HG03378 (cell line): ENCODE measurements at regions not wholly inside any gene's neighbourhood (a gene's known extent, or its start where the extent isn't known, plus 50 kb on each side); places are given as distances from the start of the nearest gene placed in this dataset.
A peak's percentile ranks its signal among the peaks of the same experiment; 100 is the strongest.
"Not testable (repeated sequence)": the region's sequence is repeated elsewhere in the genome, so short reads cannot be mapped to it uniquely, and the experiment has no call there.

Experiments used
- ATAC-seq: cut with Tn5 transposase; IDR thresholded peaks from one replicate; pipeline ENCODE4 v1.9.1; 2021; ENCODE audit warnings: mild to moderate bottlenecking, moderate library complexity; ENCODE audit not compliant: unreplicated experiment

DNA sequence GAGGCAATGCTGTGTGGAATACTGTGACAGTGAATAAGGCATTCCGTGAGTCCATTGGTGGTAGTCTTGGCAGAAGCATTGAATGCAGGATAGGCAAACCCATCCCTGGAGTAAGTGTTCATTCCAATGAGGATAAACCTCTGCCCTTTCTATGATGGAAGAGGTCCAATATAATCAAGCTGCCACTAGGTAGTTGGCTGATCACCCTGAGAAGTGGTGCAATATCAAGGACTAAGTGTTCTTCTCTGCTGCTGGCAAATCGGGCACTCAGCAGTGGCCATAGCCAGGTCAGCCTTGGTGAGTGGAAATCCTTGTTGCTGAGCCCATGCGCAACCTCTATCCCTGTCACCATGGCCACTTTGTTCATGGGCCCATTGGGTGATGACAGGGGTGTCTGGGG is 70.1 kb downstream of the FBXO4 start:
- no peak for ATAC-seq

DNA sequence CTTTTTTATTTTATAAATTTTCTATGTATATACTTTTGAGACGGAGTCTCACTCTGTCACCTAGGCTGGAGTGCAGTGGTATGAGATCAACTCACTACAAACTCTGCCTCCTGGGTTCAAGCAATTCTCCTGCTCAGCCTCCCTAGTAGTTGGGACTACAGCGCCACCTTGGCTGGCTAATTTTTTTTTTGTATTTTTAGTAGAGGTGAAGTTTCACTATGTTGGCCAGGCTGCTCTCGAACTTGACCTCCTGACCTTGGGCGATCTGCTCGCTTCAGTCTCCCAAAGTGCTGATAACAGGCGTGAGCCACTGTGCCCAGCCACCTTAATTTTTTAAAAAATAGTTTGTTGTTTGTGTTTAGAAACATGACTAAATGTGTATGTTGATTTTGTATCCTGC is 76.6 kb downstream of the FBXO4 start:
- ATAC-seq, result no peak

DNA sequence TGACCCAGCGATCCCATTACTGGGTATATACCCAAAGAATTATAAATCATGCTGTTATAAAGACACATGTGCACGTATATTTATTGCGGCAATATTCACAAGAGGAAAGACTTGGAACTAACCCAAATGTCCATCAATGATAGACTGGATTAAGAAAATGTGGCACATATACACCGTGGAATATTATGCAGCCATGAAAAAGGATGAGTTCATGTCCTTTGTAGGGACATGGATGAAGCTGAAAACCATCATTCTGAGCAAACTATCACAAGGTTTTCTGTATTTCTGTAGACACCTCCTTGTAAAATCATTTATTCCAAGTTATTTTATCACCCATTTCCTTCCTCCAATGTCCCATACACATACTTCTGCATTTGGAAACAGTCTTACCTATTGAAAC is 78.8 kb downstream of the FBXO4 start:
- ATAC-seq, result not testable (repeated sequence)

DNA sequence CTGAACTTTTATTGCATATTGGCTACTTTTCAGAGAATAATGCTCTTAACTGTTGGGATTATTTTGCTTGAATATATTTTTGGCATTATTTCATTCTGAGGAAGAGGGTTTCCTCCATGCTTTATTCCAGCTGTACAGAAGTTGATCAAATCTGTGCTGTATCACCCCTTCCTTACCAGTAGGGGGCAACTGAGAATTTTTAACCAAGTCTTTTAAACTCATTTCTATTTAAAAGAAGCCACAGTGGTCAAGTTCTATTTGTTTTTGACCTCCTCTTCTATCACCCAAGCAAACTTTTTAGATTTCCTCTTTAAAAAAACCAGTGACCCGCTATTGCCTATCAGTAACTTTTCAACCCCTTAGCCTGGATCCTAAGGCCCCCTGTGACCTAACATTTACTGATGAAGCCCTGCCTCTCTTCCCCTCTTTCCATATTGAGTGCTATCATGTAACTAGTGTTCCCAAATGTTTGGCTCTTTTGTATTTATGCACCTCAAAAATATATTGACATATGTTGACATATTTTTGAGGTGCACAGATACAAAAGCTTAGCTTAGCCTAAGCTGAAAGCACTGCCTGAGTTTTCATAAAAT is 80.6 kb downstream of the FBXO4 start:
- ATAC-seq, result peak; percentile 77

DNA sequence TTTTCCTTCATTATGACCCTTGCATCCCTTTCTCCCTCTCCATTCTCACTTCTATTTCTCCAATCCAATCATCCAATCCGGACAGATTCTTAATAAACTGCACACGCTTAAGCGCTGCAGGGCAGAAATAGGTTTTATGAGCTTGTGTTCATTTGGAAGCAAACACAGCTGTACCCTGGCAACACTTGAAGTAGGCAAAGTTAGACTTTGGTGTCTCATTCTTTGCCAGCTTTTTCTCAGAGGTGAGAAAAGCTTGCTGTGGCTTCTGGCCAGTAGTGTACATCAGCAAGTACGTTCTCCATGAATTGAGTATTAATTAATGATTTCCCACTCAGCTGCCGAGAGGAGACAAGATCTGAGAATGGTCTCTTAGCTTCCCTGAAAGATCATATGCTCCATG is 88.5 kb downstream of the FBXO4 start:
- no peak for ATAC-seq

DNA sequence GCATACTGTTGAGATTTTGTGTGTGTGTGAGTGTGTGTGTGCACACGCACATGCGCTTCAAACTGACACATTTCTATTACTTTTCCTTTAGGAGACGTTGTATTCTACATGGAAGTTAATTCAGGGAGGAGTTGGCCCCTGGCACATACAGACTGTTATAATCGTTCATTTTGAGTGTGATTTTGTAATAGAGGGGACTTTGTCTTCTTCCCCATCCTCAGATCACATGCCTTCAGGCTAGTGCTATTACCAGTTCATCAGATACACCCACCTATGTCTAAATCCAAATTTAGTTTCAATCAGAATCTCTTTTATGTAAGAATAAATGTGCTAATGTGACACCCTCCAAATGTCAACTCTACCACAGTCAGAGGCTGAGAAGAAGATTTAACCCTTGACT is 90.2 kb downstream of the FBXO4 start:
- no peak for ATAC-seq

DNA sequence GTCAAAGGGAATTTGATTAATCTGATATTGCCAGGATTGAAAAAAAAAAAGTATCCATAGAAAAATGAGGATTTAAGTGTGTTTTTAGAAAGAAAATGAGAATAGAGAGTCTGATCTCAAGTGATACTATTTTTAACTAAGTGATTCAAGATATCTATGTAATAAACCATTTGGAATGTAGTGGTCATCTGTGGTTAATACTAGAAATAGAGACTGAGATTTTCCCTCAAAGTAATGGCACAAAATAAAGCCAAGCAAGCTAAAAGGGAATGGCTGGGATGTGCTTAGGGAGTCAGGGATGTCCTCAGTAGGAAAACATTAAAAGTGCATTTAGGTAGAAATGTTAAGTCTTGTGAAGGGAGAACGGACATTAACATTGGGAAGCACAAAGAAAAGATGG is 90.6 kb downstream of the FBXO4 start:
- ATAC-seq, result no peak

DNA sequence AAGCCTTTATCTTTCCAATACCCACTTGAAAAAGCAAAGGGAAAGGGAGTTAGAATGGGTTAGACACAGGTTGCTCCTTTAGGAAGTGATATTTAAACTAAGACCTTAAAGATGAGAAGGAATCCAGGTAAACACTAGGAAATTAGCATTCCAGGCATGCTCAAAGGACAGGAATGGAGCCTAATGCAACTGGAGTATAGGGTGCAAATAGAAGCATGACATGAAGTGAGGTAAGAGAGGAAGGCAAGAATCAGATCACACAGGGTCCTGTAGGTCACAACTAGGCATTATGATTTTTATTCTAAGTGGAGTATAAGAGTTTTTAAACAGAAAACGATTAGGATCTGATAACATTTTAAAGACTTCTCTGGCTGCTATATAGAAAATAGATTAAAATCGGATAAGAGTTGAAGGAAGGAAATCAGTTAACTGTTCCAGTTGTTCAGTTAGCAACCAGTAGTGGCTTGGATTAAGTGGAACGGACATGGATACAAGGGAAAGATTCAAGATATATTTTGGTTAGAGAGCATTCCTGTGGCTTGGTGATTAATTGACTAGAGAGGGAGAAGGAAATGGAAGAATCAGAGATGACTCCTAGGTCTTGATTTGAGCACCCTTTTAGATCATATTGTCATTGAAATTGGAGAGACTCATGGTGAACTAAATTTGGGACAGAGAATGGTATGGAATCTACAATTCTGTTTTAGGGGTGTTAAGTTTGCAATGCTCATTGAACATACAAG is 95.9 kb downstream of the FBXO4 start:
- ATAC-seq, result no peak

DNA sequence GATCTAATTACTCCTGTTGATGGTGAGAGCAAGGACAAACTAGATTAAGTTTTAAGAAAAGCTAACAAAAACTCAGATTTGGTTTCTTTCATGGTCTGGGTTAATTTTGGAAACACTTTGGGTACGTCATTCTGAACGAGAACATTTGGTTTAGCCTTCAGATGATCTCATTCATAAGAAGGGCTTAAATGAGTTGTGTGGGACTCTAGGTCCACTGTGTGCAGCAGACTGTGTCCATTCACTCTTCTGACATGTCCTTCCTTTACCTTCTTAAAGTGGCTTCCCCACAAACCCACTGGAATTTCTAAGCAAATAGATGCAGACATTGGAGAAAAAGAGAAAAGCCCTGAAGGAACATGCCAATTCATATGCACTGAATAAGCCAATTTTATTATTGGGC is 96.8 kb downstream of the FBXO4 start:
- peak; percentile 70 for ATAC-seq

DNA sequence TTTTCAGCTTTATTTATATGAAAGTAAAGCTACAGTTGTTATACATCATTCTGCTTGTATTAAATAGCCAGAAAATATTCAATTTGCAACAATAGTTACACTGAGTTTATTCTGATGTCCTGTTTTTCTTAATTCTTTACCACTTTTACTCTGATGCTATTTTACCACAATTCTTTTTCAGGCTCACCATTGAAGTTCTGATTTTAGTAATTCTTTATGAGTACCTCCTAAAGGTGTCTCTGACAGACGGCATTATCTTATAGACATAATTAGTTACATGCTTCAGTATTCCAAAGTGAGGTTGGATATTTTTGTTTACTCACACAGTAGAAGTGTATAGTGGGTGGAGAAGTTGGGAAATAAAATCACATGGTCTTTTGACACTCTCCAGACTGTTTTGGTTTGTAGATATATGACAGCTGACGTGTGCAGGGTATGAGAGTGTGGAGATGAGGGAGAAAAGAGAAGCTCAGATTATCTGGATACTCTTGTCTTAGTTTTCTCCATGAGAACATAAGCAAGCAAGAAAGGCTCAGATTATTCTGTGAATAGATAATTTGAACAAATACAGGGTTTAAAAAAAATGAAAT is 97.4 kb downstream of the FBXO4 start:
- no peak for ATAC-seq

DNA sequence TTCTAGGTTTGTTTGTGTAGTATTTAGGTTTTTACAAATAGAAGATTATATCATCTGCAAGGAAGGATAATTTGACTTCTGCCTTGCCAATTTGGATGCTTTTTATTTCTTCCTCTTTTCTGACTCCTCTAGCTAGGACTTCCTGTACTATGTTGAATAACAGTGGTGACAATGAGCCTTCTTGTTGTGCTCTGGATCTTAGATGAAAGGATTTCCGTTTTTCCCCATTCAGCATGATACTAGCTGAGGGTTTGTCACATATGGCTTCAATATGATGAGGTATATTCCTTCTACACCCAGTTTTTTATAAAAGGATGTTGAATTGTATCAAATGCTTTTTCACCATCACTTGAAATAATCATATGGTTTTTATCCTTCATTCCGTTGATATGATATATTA is 101.4 kb downstream of the FBXO4 start:
- no peak for ATAC-seq

DNA sequence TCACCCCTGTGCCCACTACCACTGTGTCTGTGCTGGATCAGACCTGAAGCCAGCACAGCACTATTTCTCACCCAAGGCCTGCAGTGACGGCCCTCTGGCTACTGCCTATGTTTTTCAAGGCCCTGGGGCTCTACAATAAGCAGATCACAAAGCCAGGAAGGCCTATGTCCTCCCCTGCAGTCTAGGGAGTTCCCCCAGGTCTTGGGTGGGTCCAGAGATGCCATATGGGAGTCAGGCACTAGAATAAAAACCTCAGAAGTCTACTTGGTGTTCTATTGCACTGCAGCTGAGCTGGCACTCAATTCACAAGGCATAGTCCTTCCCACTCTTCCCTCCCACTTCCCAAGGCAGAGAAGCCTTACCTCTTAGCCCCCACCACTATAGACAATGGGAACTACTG is 107.1 kb downstream of the FBXO4 start:
- ATAC-seq, result no peak

DNA sequence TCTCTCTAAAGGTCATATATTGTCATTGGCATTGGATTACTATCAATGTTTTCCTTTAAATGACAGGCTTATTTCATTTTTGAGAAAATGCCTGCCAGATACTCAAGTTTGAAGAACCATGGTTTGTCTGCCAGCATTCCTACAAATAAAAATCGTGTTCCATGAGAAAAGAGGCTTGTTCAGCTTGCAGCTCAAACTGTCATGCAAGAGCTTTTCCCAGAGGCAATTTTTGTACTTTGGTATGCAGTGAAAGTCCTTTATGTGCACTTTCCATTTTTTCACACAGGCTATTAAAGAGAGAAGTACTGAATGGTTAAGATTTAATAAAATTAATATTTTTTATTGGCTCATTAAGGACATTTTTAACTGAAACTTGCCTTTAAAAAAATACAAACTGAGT is 110.4 kb downstream of the FBXO4 start:
- ATAC-seq, result no peak

DNA sequence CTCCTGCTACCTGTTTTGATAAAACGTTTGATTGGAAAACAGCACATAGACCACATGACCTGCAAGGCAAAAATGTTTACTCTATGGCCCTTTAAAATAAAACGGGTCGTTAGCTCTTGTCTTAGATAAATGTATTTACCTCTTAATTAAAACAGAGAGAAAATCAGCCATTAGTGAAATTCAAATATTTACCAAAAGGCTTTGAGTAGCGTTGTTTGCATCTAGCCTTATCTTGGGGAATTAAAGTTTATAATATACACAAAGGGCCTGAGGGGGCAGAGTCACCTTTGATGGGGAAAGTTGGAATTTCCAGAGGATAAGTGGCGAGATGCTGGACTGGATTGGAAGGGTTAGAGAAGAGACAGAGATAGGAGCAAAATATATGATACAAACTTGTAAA is 111.3 kb downstream of the FBXO4 start:
- ATAC-seq, result no peak

DNA sequence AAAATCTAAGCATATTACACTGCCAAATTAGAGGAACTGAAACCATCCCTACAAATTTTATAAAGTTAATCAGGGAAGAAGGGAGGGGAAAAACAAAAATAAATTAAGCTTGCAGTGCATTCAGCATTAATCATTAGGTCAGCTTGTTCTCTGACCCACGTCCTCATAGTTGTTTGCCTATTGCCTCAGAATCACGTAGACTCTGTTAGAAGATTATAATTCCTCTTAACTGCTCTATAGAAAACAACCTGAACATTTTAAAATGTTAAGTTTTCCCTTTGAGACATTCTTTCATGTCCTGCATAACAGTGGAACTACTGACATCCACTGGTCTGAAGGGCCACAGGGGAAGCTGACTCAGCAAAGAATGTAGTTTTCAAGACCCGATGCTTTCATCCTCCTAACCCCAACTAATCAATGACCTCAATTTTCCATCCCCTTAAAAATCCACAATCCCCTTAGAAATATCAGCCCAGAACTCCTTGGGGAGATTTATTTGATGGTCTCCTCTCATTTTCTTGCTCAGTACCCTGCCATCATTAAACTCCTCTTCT is 112.4 kb downstream of the FBXO4 start:
- no peak for ATAC-seq

DNA sequence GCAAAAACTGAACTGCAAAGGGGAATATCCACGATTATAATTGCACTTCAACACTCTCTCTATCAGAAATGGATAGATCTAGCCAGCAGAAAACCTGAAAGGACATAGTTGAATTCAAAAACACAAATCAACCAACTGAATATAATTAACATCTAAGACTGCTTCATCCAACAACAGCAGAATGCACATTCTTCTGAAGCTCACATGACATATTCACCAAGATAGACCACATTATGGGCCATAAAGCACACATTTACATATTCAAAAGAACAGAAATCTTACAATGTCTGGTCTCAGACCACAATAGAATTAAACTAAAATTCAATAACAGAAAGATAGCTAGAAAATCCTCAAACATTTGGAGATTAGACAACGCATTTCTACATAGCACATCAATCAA is 118.3 kb downstream of the FBXO4 start:
- no peak for ATAC-seq

DNA sequence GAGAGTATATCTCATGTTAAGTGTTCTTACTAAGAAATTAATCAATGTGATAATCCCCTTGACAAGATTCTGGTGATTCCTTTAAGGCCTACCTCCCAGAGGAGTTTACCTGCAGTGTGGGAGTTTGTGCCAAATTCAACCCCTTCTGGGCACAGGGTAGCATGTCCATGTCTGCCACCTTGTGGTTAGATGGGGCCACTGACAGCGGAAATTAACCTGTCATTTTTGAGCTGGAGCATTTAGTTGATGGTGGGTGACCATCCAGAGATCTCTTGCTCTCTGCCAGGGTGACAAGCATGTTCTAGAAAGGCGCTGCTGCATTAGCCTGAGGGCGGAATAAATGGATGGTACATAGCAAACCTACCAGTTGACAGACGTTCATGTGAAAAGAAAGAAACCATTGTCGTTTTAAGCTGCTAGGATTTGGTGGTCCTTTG is 132.2 kb downstream of the FBXO4 start:
- ATAC-seq, result peak; percentile 90

DNA sequence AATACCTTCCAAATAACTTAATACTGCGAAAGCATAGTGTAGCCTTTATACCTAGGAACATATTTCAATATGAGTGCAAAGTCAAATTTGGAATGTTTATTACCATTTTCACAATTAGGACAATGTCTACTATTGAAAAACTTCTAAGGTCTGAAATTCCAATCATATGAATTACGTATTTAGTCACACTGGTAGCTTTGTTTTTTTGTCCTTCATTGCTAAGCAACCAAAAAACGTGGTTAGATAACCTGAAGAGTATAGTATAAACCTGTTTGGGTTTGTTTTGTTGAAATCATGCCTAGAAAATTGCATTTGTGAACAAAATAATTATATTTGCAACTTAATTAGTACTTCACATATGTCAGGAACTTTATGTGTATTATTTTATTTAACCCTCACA is 134.2 kb downstream of the FBXO4 start:
- ATAC-seq, result no peak

DNA sequence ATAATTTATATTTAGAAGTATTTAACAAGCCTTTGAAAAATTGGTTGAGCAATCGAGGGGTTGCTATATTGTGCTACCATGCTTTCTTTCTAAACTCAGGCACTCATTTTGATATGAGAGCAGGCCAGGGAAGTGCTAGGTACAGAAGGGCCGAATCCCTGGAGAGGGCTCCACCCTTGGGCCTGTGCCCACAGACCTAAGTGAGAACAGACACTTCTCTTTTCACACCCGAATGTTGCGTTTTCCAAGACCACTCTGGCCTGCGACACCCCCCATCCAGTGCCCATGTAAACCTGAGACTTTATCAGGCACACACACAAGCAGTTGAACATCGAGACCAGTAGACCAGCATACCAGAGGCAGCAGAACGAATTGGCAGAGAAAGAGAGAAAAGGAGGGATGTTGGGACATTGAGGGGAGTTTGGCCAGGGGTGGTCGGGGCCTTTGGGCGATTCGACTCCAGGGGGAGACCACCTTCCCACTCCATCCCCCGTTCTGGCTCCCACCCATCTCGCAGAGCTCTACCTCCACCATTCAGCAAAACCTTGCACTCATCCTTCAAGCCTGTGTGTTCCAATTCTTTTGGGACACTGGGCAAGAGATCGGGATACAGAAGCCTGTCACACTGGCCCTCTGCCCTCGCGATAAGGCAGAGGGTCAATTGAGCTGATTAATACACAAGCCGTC is 134.8 kb downstream of the FBXO4 start:
- ATAC-seq, result no peak

DNA sequence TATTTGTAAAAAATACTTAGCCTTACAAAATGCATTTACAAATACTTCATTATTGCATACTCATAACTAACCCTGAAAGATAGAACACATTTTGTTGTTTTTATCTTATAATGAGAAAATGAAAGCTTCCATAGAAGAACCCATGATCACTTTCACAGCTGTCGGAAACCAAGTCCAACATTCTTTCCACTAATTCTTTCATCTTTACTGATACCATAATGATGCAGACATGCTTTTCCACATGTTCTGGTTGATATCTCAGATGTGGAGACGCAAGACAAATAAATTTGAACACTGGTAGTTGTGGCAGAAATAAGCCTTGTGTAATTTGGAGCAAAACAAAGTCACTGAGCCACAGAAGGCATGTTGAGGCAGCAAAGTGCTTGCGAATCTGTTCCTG is 136.0 kb downstream of the FBXO4 start:
- no peak for ATAC-seq

DNA sequence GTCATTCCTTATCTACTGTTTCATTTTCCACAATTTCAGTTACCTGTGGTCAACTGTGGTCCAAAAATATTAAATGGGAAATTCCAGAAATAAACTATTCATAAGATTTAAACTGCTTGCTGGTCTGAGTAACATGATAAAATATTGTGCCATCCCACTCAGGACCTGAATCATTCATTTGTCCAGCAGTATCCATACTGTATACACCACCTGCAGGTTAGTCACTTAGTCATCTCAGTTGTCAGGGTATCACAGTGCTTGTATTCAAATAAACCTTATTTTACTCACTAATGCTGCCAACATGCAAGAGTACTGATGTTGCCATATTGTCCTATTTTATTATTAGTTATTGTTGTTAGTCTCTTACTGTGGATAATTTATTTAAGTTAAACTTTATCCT is 139.7 kb downstream of the FBXO4 start:
- no peak for ATAC-seq

DNA sequence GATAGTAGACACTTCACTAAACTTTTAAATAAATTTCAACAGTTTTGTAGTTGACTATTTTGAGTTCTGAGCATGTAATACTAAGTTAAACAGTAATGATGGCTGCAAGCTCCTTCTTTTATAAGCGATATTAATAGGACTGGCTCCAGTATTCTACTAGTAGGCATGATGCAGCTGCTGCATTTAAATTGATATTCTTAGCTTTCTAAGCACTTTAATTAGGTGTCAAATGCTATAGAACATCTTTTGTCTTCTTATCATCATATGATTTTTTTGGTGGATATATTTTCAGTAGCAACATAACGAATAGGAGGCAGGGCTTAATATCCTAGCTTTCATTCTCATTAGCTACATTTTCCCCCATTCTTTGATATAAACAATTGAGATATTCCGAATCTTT is 141.1 kb downstream of the FBXO4 start:
- no peak for ATAC-seq
